ENCODE measurements at regions not wholly inside any gene's neighbourhood (a gene's known extent, or its start where the extent isn't known, plus 50 kb on each side); places are given as distances from the start of the nearest gene placed in this dataset.
A peak's percentile ranks its signal among the peaks of the same experiment; 100 is the strongest.

GRCh38 chr6:92690997-92691599 is 728.3 kb downstream of the EPHA7 start:
- WGBS (ENCODE audit: insufficient coverage), result no CpG with 5 or more reads among the region's 2 CpGs
- Histone ChIP-seq H4K20me1 (ENCODE audit: insufficient read depth, low read length) (no peaks in the 10 kb centered on the region), H3K9me3 (replicated peaks in 1 of 2; ENCODE audit: control insufficient read depth in 1 of 2, insufficient read depth in 1 of 2, low read length in 2 of 2) (peaks cover 4 to 5% of the 10 kb centered on the region in 2 donors), H3K27me3 (ENCODE audit: control insufficient read depth in 2 of 2, insufficient read depth in 2 of 2, low read length in 2 of 2) (no peaks in the 10 kb centered on the region), H3K79me2 (ENCODE audit: insufficient read depth, low read length) (no peaks in the 10 kb centered on the region), H3K9ac (ENCODE audit: insufficient read depth, low read length, poor library complexity, severe bottlenecking) (no peak overlapping the region), H2AFZ (ENCODE audit: insufficient read depth, low read depth, low read length, poor library complexity, severe bottlenecking) (no peak overlapping the region), H3K4me2 (replicated peaks; ENCODE audit: extremely low read depth, low read length, poor library complexity, severe bottlenecking) (no peak overlapping the region), H3K4me3 (replicated peaks in 1 of 3; ENCODE audit: low read depth in 2 of 3, low read length in 3 of 3) (no peak overlapping the region), H3K4me1 (ENCODE audit: control insufficient read depth in 1 of 2, insufficient read depth in 2 of 2, low read length in 2 of 2) (peaks cover 10 to 11% of the 10 kb centered on the region in 2 donors), H3K27ac (ENCODE audit: low read depth in 1 of 2, low read length in 2 of 2) (no peak overlapping the region), H3K36me3 (replicated peaks in 1 of 2; ENCODE audit: control insufficient read depth in 1 of 2, insufficient read depth in 2 of 2, low read length in 2 of 2) (no peaks in the 10 kb centered on the region)
- peaks cover 16% of the 10 kb centered on the region for H3K4me1 Mint-ChIP-seq
- peaks cover 5 to 17% (median 12%) of the 10 kb centered on the region in 7 donors for H3K9me3 Mint-ChIP-seq
- H3K27me3 Mint-ChIP-seq (ENCODE audit: low read depth in 3 of 3), result peaks cover 0 to 2% (median 2%) of the 10 kb centered on the region in 3 donors
- no peak for DNase-seq
- intact Hi-C loops (cut with micrococcal nuclease), result no loop called here
- no peaks in the 10 kb centered on the region for H3K36me3 Mint-ChIP-seq
- no peak overlapping the region for H3K27ac Mint-ChIP-seq
- no peak overlapping the region for H3K4me3 Mint-ChIP-seq
- TF ChIP-seq CTCF (IDR thresholded peaks at IDR 0.05), result no peak

GRCh38 chr6:92688342-92688741 is 731.0 kb downstream of the EPHA7 start:
- Mint-ChIP-seq H3K27me3 (ENCODE audit: low read depth in 3 of 3) (peaks cover 0 to 2% (median 0%) of the 10 kb centered on the region in 3 donors), H3K27ac (peak overlapping the region in 5 of 7 donors; percentile 48 to 80 (median 56)), H3K9me3 (peaks cover 5 to 17% (median 14%) of the 10 kb centered on the region in 7 donors), H3K4me3 (no peak overlapping the region), H3K36me3 (no peaks in the 10 kb centered on the region), H3K4me1 (peaks cover 16% of the 10 kb centered on the region)
- Histone ChIP-seq H3K4me2 (replicated peaks; ENCODE audit: extremely low read depth, low read length, poor library complexity, severe bottlenecking) (no peak overlapping the region), H3K36me3 (replicated peaks in 1 of 2; ENCODE audit: control insufficient read depth in 1 of 2, insufficient read depth in 2 of 2, low read length in 2 of 2) (no peaks in the 10 kb centered on the region), H3K4me1 (ENCODE audit: control insufficient read depth in 1 of 2, insufficient read depth in 2 of 2, low read length in 2 of 2) (peaks cover 10 to 11% of the 10 kb centered on the region in 2 donors), H3K79me2 (ENCODE audit: insufficient read depth, low read length) (no peaks in the 10 kb centered on the region), H2AFZ (ENCODE audit: insufficient read depth, low read depth, low read length, poor library complexity, severe bottlenecking) (no peak overlapping the region), H3K4me3 (replicated peaks in 1 of 3; ENCODE audit: low read depth in 2 of 3, low read length in 3 of 3) (peak overlapping the region in 1 of 3 experiments; percentile 27), H3K9me3 (replicated peaks in 1 of 2; ENCODE audit: control insufficient read depth in 1 of 2, insufficient read depth in 1 of 2, low read length in 2 of 2) (peaks cover 4 to 5% of the 10 kb centered on the region in 2 donors), H3K27ac (ENCODE audit: low read depth in 1 of 2, low read length in 2 of 2) (no peak overlapping the region), H3K9ac (ENCODE audit: insufficient read depth, low read length, poor library complexity, severe bottlenecking) (no peak overlapping the region), H4K20me1 (ENCODE audit: insufficient read depth, low read length) (no peaks in the 10 kb centered on the region), H3K27me3 (ENCODE audit: control insufficient read depth in 2 of 2, insufficient read depth in 2 of 2, low read length in 2 of 2) (no peaks in the 10 kb centered on the region)
- no peak for TF ChIP-seq CTCF (IDR thresholded peaks at IDR 0.05)
- 0% methylated on average over 1 of the region's 2 CpGs for WGBS (ENCODE audit: insufficient coverage)
- DNase-seq, result peak; percentile 15 to 67 (median 37)
- intact Hi-C loops (cut with micrococcal nuclease), result no loop called here
